ENCODE measurements at regions not wholly inside any gene's neighbourhood (a gene's known extent, or its start where the extent isn't known, plus 50 kb on each side); places are given as distances from the start of the nearest gene placed in this dataset.

GRCh38 chr19:31181535-31181934 is 167.7 kb downstream of the TSHZ3 start:
- TF ChIP-seq POLR2A (IDR thresholded peaks at IDR 0.05; ENCODE audit: low read depth, low read length) (no peak), SPI1 (IDR thresholded peaks at IDR 0.05; ENCODE audit: low read depth, low read length) (no peak), POLR2AphosphoS5 (IDR thresholded peaks at IDR 0.05; ENCODE audit: low read depth, low read length) (no peak)
